Breast epithelium (tissue), 4 donors: ENCODE measurements at regions not wholly inside any gene's neighbourhood (a gene's known extent, or its start where the extent isn't known, plus 50 kb on each side); places are given as distances from the start of the nearest gene placed in this dataset.

ENCODE experiments used
- DNase-seq, 2 donors: peaks; one replicate each; pipeline ENCODE4 v3.0.0-alpha.2; 2019; ENCODE audit warnings: low spot score in 2 of 2
- H3K27ac ChIP-seq, 2 donors: fragments of 200-600 bp; sonication (generic) in 1 of 2; one replicate each; pipeline ENCODE4 v1.5.1; 2016 to 2019; ENCODE audit warnings: mild to moderate bottlenecking in 1 of 2
- H3K27me3 ChIP-seq, 2 donors: fragments of 200-600 bp; sonication (generic) in 1 of 2; one replicate each; pipeline versions ENCODE4 v1.5.1 to v1.6.0; 2017 to 2019; ENCODE audit warnings: control low read depth in 1 of 2, mild to moderate bottlenecking in 1 of 2
- H3K36me3 ChIP-seq: fragments of 200-600 bp; one replicate; pipeline ENCODE4 v1.5.1; 2019
- H3K4me1 ChIP-seq, 2 donors: fragments of 200-600 bp; sonication (generic); one replicate each; pipeline ENCODE4 v1.5.1; 2016 to 2019; ENCODE audit warnings: control low read depth in 1 of 2
- H3K4me3 ChIP-seq, 3 donors: fragments of 200-600 bp; sonication (generic); 1 replicate in 2 of 3; 2 replicates in 1 of 3; pipeline ENCODE4 v1.5.1; 2016 to 2019; ENCODE audit warnings: mild to moderate bottlenecking in 3 of 3, moderate library complexity in 2 of 3
- H3K9me3 ChIP-seq, 2 donors: fragments of 200-600 bp; sonication (generic) in 1 of 2; one replicate each; pipeline ENCODE4 v1.5.1; 2016 to 2019; ENCODE audit warnings: control low read depth in 1 of 2
- CTCF ChIP-seq, 3 donors: fragments of 450-650 bp; IDR thresholded peaks; one replicate each; pipeline ENCODE4 v1.5.1; 2016 to 2017; ENCODE audit warnings: antibody characterized with exemption in 3 of 3, mild to moderate bottlenecking in 3 of 3, moderate library complexity in 3 of 3
- POLR2A ChIP-seq: fragments of 450-650 bp; IDR thresholded peaks from one replicate; pipeline ENCODE4 v1.6.1; 2016; ENCODE audit warnings: antibody characterized with exemption, mild to moderate bottlenecking, moderate library complexity
- POLR2AphosphoS5 ChIP-seq, 3 donors: sonication (generic); formaldehyde crosslinking; IDR thresholded peaks; one replicate each; pipeline ENCODE4 v1.6.1; 2017; ENCODE audit warnings: antibody characterized with exemption in 3 of 3
- intact Hi-C: fragments of 100-400 bp; cut with DNase I; formaldehyde crosslinking; loops from one replicate; pipeline ENCODE4 v1.15.1; 2023; ENCODE audit warnings: low total_unique reads

- DNase-seq: no peak
- Histone ChIP-seq H3K36me3 (no peaks in the 10 kb centered on the region), H3K4me3 (no peak overlapping the region), H3K27ac (no peak overlapping the region), H3K9me3 (no peaks in the 10 kb centered on the region), H3K27me3 (no peaks in the 10 kb centered on the region), H3K4me1 (no peaks in the 10 kb centered on the region)
- TF ChIP-seq POLR2A (no peak), CTCF (IDR thresholded peaks at IDR 0.05) (no peak), POLR2AphosphoS5 (IDR thresholded peaks at IDR 0.05) (no peak)
- intact Hi-C loops: no loop called here
Measured at GRCh38 chr2:151178207-151178606, 83.5 kb downstream of the RBM43 start.

- H3K4me3 ChIP-seq: no peak overlapping the region
- no peaks in the 10 kb centered on the region for H3K9me3 ChIP-seq
- no peak overlapping the region for H3K27ac ChIP-seq
- no peak for DNase-seq
- no peaks in the 10 kb centered on the region for H3K27me3 ChIP-seq
- no peak for TF ChIP-seq CTCF (IDR thresholded peaks at IDR 0.05)
- TF ChIP-seq POLR2AphosphoS5 (IDR thresholded peaks at IDR 0.05): no peak
- no peak for TF ChIP-seq POLR2A
- no peaks in the 10 kb centered on the region for H3K36me3 ChIP-seq
- intact Hi-C loops: no loop called here
- H3K4me1 ChIP-seq: no peaks in the 10 kb centered on the region
Measured at GRCh38 chr2:151177756-151178155, 83.9 kb downstream of the RBM43 start.

- H3K4me1 ChIP-seq: no peaks in the 10 kb centered on the region
- no peaks in the 10 kb centered on the region for H3K9me3 ChIP-seq
- DNase-seq: no peak
- no peak for TF ChIP-seq POLR2AphosphoS5 (IDR thresholded peaks at IDR 0.05)
- no peak for TF ChIP-seq CTCF (IDR thresholded peaks at IDR 0.05)
- TF ChIP-seq POLR2A: no peak
- H3K27ac ChIP-seq: no peak overlapping the region
- intact Hi-C loops: no loop called here
- no peaks in the 10 kb centered on the region for H3K36me3 ChIP-seq
- no peaks in the 10 kb centered on the region for H3K27me3 ChIP-seq
- H3K4me3 ChIP-seq: no peak overlapping the region
Measured at GRCh38 chr2:151176661-151177060, 85.0 kb downstream of the RBM43 start.

GRCh38 chr2:151175864-151176263 is 85.8 kb downstream of the RBM43 start:
- Histone ChIP-seq H3K27me3 (no peaks in the 10 kb centered on the region), H3K4me1 (no peaks in the 10 kb centered on the region), H3K27ac (no peak overlapping the region), H3K36me3 (no peaks in the 10 kb centered on the region), H3K4me3 (no peak overlapping the region), H3K9me3 (no peaks in the 10 kb centered on the region)
- intact Hi-C loops: no loop called here
- DNase-seq: no peak
- TF ChIP-seq POLR2AphosphoS5 (IDR thresholded peaks at IDR 0.05) (no peak), CTCF (IDR thresholded peaks at IDR 0.05) (no peak), POLR2A (no peak)

- Histone ChIP-seq H3K4me1 (no peaks in the 10 kb centered on the region), H3K36me3 (no peaks in the 10 kb centered on the region), H3K4me3 (no peak overlapping the region), H3K27me3 (no peaks in the 10 kb centered on the region), H3K27ac (no peak overlapping the region), H3K9me3 (no peaks in the 10 kb centered on the region)
- intact Hi-C loops: no loop called here
- no peak for TF ChIP-seq POLR2A
- TF ChIP-seq POLR2AphosphoS5 (IDR thresholded peaks at IDR 0.05): no peak
- no peak for TF ChIP-seq CTCF (IDR thresholded peaks at IDR 0.05)
- DNase-seq: no peak
Measured at GRCh38 chr2:151174127-151174526, 87.5 kb downstream of the RBM43 start.
